Chondrocyte (in vitro differentiated cells): ENCODE measurements at regions not wholly inside any gene's neighbourhood (a gene's known extent, or its start where the extent isn't known, plus 50 kb on each side); places are given as distances from the start of the nearest gene placed in this dataset.
A peak's percentile ranks its signal among the peaks of the same experiment; 100 is the strongest.

Experiments used
- DNase-seq: peaks from one replicate; pipeline ENCODE4 v3.0.0; 2021; ENCODE audit warnings: mixed read lengths, low spot score
- H3K27ac Mint-ChIP-seq: one replicate; pipeline ENCODE4 v1.8.0; 2021; ENCODE audit warnings: mild to moderate bottlenecking, moderate library complexity, mixed read lengths; ENCODE audit not compliant: unreplicated experiment
- H3K27me3 Mint-ChIP-seq: 2 replicates; pipeline ENCODE4 v1.8.0; 2021; ENCODE audit warnings: low read depth, mixed read lengths
- H3K36me3 Mint-ChIP-seq: 2 replicates; pipeline ENCODE4 v1.8.0; 2021; ENCODE audit warnings: low read depth, mixed read lengths
- H3K4me1 Mint-ChIP-seq: 2 replicates; pipeline ENCODE4 v1.8.0; 2021; ENCODE audit warnings: low read depth, mild to moderate bottlenecking, mixed read lengths
- H3K4me3 Mint-ChIP-seq: one replicate; pipeline ENCODE4 v1.8.0; 2021; ENCODE audit warnings: mild to moderate bottlenecking, moderate library complexity, mixed read lengths; ENCODE audit not compliant: unreplicated experiment
- H3K9me3 Mint-ChIP-seq: 2 replicates; pipeline ENCODE4 v1.8.0; 2021; ENCODE audit warnings: low read depth, mixed read lengths
- TF ChIP-seq, protein P1 (sequence below): fragments of 200-600 bp; sonication (generic); IDR thresholded peaks from 2 replicates; pipeline ENCODE4 v1.5.0; 2021; ENCODE audit warnings: antibody characterized with exemption, mild to moderate bottlenecking, moderate library complexity

DNA sequence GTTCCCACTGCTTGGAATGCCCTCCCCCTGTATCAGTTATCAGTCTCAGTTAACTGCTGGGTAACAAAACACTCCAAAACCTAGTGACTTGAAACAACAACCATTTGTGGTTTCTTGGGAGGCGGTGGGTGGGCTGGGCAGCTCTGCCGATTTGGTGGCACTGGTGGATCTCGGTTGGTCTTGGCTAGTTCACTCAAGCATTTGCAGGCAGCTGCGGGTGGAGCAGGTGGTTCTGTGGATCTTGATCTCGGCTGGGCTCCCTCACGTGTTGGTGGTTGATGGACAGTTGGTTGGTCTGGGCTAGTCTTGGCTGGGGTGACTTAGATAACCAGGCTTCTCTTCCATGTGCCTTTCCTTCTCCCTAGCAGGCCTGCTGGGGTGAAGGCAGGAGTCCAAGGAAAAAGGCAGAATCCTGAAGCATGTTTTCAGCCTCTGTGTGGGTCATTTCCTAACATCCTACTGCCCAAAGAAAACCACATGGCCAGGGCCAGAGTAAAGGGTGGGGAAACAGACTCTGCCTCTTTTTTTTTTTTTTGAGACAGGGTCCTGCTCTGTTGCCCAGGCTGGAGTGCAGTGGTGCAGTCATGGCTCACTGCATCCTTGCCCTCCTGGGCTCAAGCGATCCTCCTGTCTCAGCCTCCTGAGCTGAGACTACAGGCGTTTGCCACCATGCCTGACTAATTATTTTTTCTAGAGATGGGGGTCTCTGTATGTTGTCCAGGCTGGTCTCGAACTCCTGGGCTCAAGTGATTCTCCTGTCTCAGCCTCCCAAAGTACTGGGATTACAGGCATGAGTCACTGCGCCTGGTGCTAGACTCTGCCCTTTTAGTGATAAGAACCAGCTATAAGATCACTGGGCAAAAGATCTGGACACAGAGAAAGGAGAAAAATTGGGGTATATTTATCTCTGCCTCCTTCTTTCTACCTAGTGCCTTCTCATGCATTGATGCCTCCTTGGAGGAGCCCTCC lies 183.7 kb downstream of the RGS3 start:
- H3K4me3 Mint-ChIP-seq: no peak overlapping the region
- peak; percentile 47 for DNase-seq
- no peaks in the 10 kb centered on the region for H3K27me3 Mint-ChIP-seq
- TF ChIP-seq, protein P1, sequence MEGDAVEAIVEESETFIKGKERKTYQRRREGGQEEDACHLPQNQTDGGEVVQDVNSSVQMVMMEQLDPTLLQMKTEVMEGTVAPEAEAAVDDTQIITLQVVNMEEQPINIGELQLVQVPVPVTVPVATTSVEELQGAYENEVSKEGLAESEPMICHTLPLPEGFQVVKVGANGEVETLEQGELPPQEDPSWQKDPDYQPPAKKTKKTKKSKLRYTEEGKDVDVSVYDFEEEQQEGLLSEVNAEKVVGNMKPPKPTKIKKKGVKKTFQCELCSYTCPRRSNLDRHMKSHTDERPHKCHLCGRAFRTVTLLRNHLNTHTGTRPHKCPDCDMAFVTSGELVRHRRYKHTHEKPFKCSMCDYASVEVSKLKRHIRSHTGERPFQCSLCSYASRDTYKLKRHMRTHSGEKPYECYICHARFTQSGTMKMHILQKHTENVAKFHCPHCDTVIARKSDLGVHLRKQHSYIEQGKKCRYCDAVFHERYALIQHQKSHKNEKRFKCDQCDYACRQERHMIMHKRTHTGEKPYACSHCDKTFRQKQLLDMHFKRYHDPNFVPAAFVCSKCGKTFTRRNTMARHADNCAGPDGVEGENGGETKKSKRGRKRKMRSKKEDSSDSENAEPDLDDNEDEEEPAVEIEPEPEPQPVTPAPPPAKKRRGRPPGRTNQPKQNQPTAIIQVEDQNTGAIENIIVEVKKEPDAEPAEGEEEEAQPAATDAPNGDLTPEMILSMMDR: no peak
- H3K27ac Mint-ChIP-seq: no peak overlapping the region
- H3K36me3 Mint-ChIP-seq: no peaks in the 10 kb centered on the region
- H3K4me1 Mint-ChIP-seq: peaks cover 24% of the 10 kb centered on the region
- no peaks in the 10 kb centered on the region for H3K9me3 Mint-ChIP-seq

- H3K4me3 Mint-ChIP-seq: no peak overlapping the region
- TF ChIP-seq, protein P1: no peak
- no peaks in the 10 kb centered on the region for H3K27me3 Mint-ChIP-seq
- peak; percentile 27 for DNase-seq
- no peak overlapping the region for H3K27ac Mint-ChIP-seq
- H3K9me3 Mint-ChIP-seq: no peaks in the 10 kb centered on the region
- H3K36me3 Mint-ChIP-seq: no peaks in the 10 kb centered on the region
- H3K4me1 Mint-ChIP-seq: peaks cover 32% of the 10 kb centered on the region
These were observed 184.5 kb downstream of the RGS3 start for GRCh38 chr9:113648048-113648447.

- TF ChIP-seq, protein P1: peak; percentile 18
- no peaks in the 10 kb centered on the region for H3K9me3 Mint-ChIP-seq
- H3K4me1 Mint-ChIP-seq: peaks cover 32% of the 10 kb centered on the region
- no peak overlapping the region for H3K27ac Mint-ChIP-seq
- DNase-seq: no peak
- H3K36me3 Mint-ChIP-seq: no peaks in the 10 kb centered on the region
- H3K4me3 Mint-ChIP-seq: no peak overlapping the region
- no peaks in the 10 kb centered on the region for H3K27me3 Mint-ChIP-seq
These were observed 185.1 kb downstream of the RGS3 start for GRCh38 chr9:113648586-113648985.

GRCh38 chr9:113649054-113649453 lies 185.5 kb downstream of the RGS3 start:
- TF ChIP-seq, protein P1: no peak
- no peaks in the 10 kb centered on the region for H3K36me3 Mint-ChIP-seq
- no peaks in the 10 kb centered on the region for H3K9me3 Mint-ChIP-seq
- peak; percentile 87 for DNase-seq
- H3K27ac Mint-ChIP-seq: peak overlapping the region; percentile 29
- H3K27me3 Mint-ChIP-seq: no peaks in the 10 kb centered on the region
- no peak overlapping the region for H3K4me3 Mint-ChIP-seq
- H3K4me1 Mint-ChIP-seq: peaks cover 32% of the 10 kb centered on the region

GRCh38 chr9:113649855-113650206 lies 186.3 kb downstream of the RGS3 start:
- DNase-seq: no peak
- no peaks in the 10 kb centered on the region for H3K9me3 Mint-ChIP-seq
- TF ChIP-seq, protein P1: no peak
- H3K36me3 Mint-ChIP-seq: no peaks in the 10 kb centered on the region
- H3K4me1 Mint-ChIP-seq: peaks cover 33% of the 10 kb centered on the region
- H3K27ac Mint-ChIP-seq: no peak overlapping the region
- no peaks in the 10 kb centered on the region for H3K27me3 Mint-ChIP-seq
- no peak overlapping the region for H3K4me3 Mint-ChIP-seq
